GM12878 (cell line): ENCODE measurements at regions not wholly inside any gene's neighbourhood (a gene's known extent, or its start where the extent isn't known, plus 50 kb on each side); places are given as distances from the start of the nearest gene placed in this dataset.

Experiments used
- ATAC-seq: fragments of 200-7000 bp; cut with Tn5 transposase; 3 replicates; pipeline ENCODE4 v1.9.1; 2020; ENCODE audit warnings: mild to moderate bottlenecking, moderate library complexity
- BruUV-seq: library from RNA; stranded (reverse); fragments of 400-500 nt; replicated peaks from 2 replicates; lab custom pipeline; 2021; lab: Mats Ljungman, UMichigan
- CTCF ChIA-PET: fragments of 300-600 bp; sonication (Branson Sonifier 250); formaldehyde crosslinking; extraction: SDS; loops from one replicate; lab custom pipeline; 2021; ENCODE audit warnings: inconsistent platforms; lab: Yijun Ruan, JAX
- POLR2A ChIA-PET: fragments of 350-600 bp; formaldehyde crosslinking; extraction: SDS; loops from one replicate; lab custom pipeline; 2021; ENCODE audit warnings: inconsistent platforms; lab: Charles Lee
- RAD21 ChIA-PET: fragments of 300-600 bp; sonication (Branson Sonifier 250); formaldehyde crosslinking; loops from one replicate; lab custom pipeline; 2023; ENCODE audit warnings: antibody characterized with exemption; ENCODE audit not compliant: unreplicated experiment; lab: Charles Lee
- SMC1A ChIA-PET: fragments of 300-600 bp; sonication (Branson Sonifier 250); formaldehyde crosslinking; loops from one replicate; lab custom pipeline; 2023; ENCODE audit not compliant: unreplicated experiment, uncharacterized antibody; lab: Charles Lee
- DNase-seq: peaks from one replicate; pipeline ENCODE4 v3.0.0-alpha.2; 2011; ENCODE audit warnings: low read depth, low spot score
- FAIRE-seq: peaks from 3 replicates; lab custom pipeline; 2011; peaks lifted over from hg19 to GRCh38; lab: Jason Lieb, UNC
- H2AFZ ChIP-seq: 2 replicates; pipeline ENCODE4 v1.6.0; 2011; ENCODE audit warnings: low read depth, low read length, control low read depth; ENCODE audit not compliant: control insufficient read depth
- H3K27ac ChIP-seq: 2 replicates; pipeline ENCODE4 v1.5.1; 2011; ENCODE audit warnings: control low read depth; ENCODE audit not compliant: control insufficient read depth, insufficient read depth
- H3K27me3 ChIP-seq, 2 experiments: replicated peaks in 1 of 2; 2 replicates each; pipeline versions ENCODE4 v1.6.0 to v1.6.1; 2011; ENCODE audit warnings: low read length in 1 of 2; ENCODE audit not compliant: control insufficient read depth in 2 of 2, insufficient read depth in 2 of 2
- H3K36me3 ChIP-seq, 2 experiments: 2 replicates each; pipeline ENCODE4 v1.5.1; 2011; ENCODE audit warnings: low read length in 1 of 2; ENCODE audit not compliant: control insufficient read depth in 2 of 2, insufficient read depth in 2 of 2
- H3K4me1 ChIP-seq: 2 replicates; pipeline ENCODE4 v1.6.1; 2011; ENCODE audit warnings: mild to moderate bottlenecking, low read length, moderate library complexity, mixed read lengths; ENCODE audit not compliant: control insufficient read depth, insufficient read depth
- H3K4me2 ChIP-seq: 2 replicates; pipeline ENCODE4 v1.6.0; 2011; ENCODE audit warnings: control low read depth; ENCODE audit not compliant: control insufficient read depth, insufficient read depth
- H3K4me3 ChIP-seq: fragments of 200-600 bp; sonication (generic); 2 replicates; pipeline ENCODE4 v1.5.1; 2016
- H3K79me2 ChIP-seq: 2 replicates; pipeline ENCODE4 v1.6.0; 2011; ENCODE audit warnings: low read length; ENCODE audit not compliant: control insufficient read depth, insufficient read depth
- H3K9ac ChIP-seq: 2 replicates; pipeline ENCODE4 v1.8.0; 2011; ENCODE audit warnings: low read length, control low read depth, mixed read lengths; ENCODE audit not compliant: control insufficient read depth, insufficient read depth
- H3K9me3 ChIP-seq: replicated peaks from 3 replicates; pipeline ENCODE4 v1.5.1; 2011; ENCODE audit warnings: mild to moderate bottlenecking, low read length; ENCODE audit not compliant: control insufficient read depth, insufficient read depth
- H4K20me1 ChIP-seq: 2 replicates; pipeline ENCODE4 v1.6.0; 2011; ENCODE audit not compliant: control insufficient read depth, insufficient read depth
- CEBPB ChIP-seq, 2 experiments: fragments of 150-350 bp in 1 of 2; IDR thresholded peaks; 2 replicates each; pipeline ENCODE4 v1.6.1; 2012 to 2014; ENCODE audit warnings: low read depth in 2 of 2, low read length in 2 of 2, borderline replicate concordance in 1 of 2, inconsistent platforms in 1 of 2
- CHD1 ChIP-seq: IDR thresholded peaks from 2 replicates; pipeline ENCODE4 v1.6.1; 2012; ENCODE audit warnings: low read depth, low read length, improper control_type of control experiment
- CUX1 ChIP-seq: IDR thresholded peaks from 2 replicates; pipeline ENCODE4 v1.6.1; 2012; ENCODE audit warnings: improper control_type of control experiment, low read depth, low read length; ENCODE audit not compliant: insufficient replicate concordance
- GATAD2B ChIP-seq: fragments of 450-650 bp; conservative IDR thresholded peaks from 2 replicates; pipeline ENCODE4 v1.6.1; 2017; ENCODE audit warnings: low read depth, mild to moderate bottlenecking, moderate library complexity
- PML ChIP-seq: IDR thresholded peaks from 2 replicates; pipeline ENCODE4 v1.6.1; 2012; ENCODE audit warnings: low read length, inconsistent platforms
- RELB ChIP-seq: fragments of 450-650 bp; IDR thresholded peaks from 2 replicates; pipeline ENCODE4 v1.6.1; 2017; ENCODE audit warnings: low read depth, mild to moderate bottlenecking, moderate library complexity
- REST ChIP-seq: IDR thresholded peaks from 2 replicates; pipeline ENCODE4 v1.6.1; 2012; ENCODE audit warnings: mild to moderate bottlenecking, low read depth, low read length
- STAT1 ChIP-seq: fragments of 450-650 bp; conservative IDR thresholded peaks from 2 replicates; pipeline ENCODE4 v1.6.1; 2014; ENCODE audit warnings: antibody characterized with exemption, mild to moderate bottlenecking
- TCF12 ChIP-seq: IDR thresholded peaks from 2 replicates; pipeline ENCODE4 v1.6.1; 2011; ENCODE audit warnings: low read depth, mild to moderate bottlenecking, low read length
- ZNF592 ChIP-seq: fragments of 450-650 bp; IDR thresholded peaks from 2 replicates; pipeline ENCODE4 v1.6.1; 2017; ENCODE audit warnings: mild to moderate bottlenecking, moderate library complexity
- WGBS: methylation state at CpG from one replicate; pipeline ENCODE4 v1.1.6; 2016; ENCODE audit warnings: low lambda C conversion rate; ENCODE audit not compliant: insufficient replicate concordance, insufficient coverage; ENCODE audit errors: missing lambda C conversion rate; 5-methylcytosine and 5-hydroxymethylcytosine counted together
- in situ Hi-C: fragments of 300-500 bp; cut with MboI; formaldehyde crosslinking; loops from 9 replicates; pipeline ENCODE4 v1.14.3; 2018; ENCODE audit warnings: mixed read lengths
- intact Hi-C: fragments of 100-400 bp; cut with micrococcal nuclease; formaldehyde crosslinking; loops from one replicate; pipeline ENCODE4 v1.14.2; 2022; ENCODE audit not compliant: unreplicated experiment

GRCh38 chr5:2480871-2481270 is 270.6 kb downstream of the IRX2 start:
- ChIA-PET SMC1A (interaction anchor here (0.5 kb wide), 1 partner anchor 784 kb away, joined by 3 read pairs; no protein-coding TSS in a partner anchor), POLR2A (no interaction called here), RAD21 (no interaction called here), CTCF (no interaction called here)
- FAIRE-seq (no peak), ATAC-seq (no peak), DNase-seq (no peak)
- H2AFZ ChIP-seq = no peak overlapping the region
- no peak overlapping the region for H3K9ac ChIP-seq
- intact Hi-C loops (no loop called here), in situ Hi-C loops (no loop called here)
- H3K4me3 ChIP-seq = no peak overlapping the region
- BruUV-seq = no TSS peak
- H3K4me1 ChIP-seq = no peaks in the 10 kb centered on the region
- no peaks in the 10 kb centered on the region for H3K36me3 ChIP-seq
- H3K4me2 ChIP-seq = no peak overlapping the region
- H3K27me3 ChIP-seq = no peaks in the 10 kb centered on the region
- WGBS = 24% methylated on average over 4 of the region's 4 CpGs
- H3K9me3 ChIP-seq = no peaks in the 10 kb centered on the region
- no peaks in the 10 kb centered on the region for H3K79me2 ChIP-seq
- H4K20me1 ChIP-seq = no peaks in the 10 kb centered on the region
- H3K27ac ChIP-seq = no peak overlapping the region
- TF ChIP-seq TCF12 = no peak
- TF ChIP-seq CHD1 = no peak
- no peak for TF ChIP-seq GATAD2B
- no peak for TF ChIP-seq ZNF592
- TF ChIP-seq STAT1 = no peak
- TF ChIP-seq CUX1 = no peak
- no peak for TF ChIP-seq REST
- no peak for TF ChIP-seq PML
- no peak for TF ChIP-seq CEBPB (IDR thresholded peaks at IDR 0.05; ENCODE audit: borderline replicate concordance in 1 of 2, low read depth in 2 of 2, low read length in 2 of 2)
- TF ChIP-seq RELB = no peak
